Testis (tissue), 2 donors: ENCODE measurements at regions not wholly inside any gene's neighbourhood (a gene's known extent, or its start where the extent isn't known, plus 50 kb on each side); places are given as distances from the start of the nearest gene placed in this dataset.
A peak's percentile ranks its signal among the peaks of the same experiment; 100 is the strongest.

Source experiments
- DNase-seq: peaks from one replicate; pipeline ENCODE4 v3.0.0-alpha.2; 2019
- H3K27ac ChIP-seq, 2 donors: fragments of 200-600 bp; sonication (generic); one replicate each; pipeline ENCODE4 v1.5.1; 2019
- H3K27me3 ChIP-seq: fragments of 200-600 bp; sonication (generic); one replicate; pipeline ENCODE4 v1.5.1; 2019
- H3K36me3 ChIP-seq: fragments of 200-600 bp; sonication (generic); one replicate; pipeline ENCODE4 v1.5.1; 2017; ENCODE audit warnings: low read depth; ENCODE audit errors: missing control alignments
- H3K4me1 ChIP-seq: fragments of 200-600 bp; sonication (generic); one replicate; pipeline ENCODE4 v1.5.1; 2019
- H3K4me3 ChIP-seq, 2 donors: fragments of 200-600 bp; sonication (generic); one replicate each; pipeline ENCODE4 v1.5.1; 2017 to 2019
- H3K9me3 ChIP-seq: fragments of 200-600 bp; sonication (generic); one replicate; pipeline ENCODE4 v1.5.1; 2017
- CTCF ChIP-seq, 3 experiments: fragments of 450-650 bp in 2 of 3; fragments of 200-600 bp in 1 of 3; sonication (generic) in 1 of 3; IDR thresholded peaks; one replicate each; pipeline ENCODE4 v1.5.1; 2016 to 2019; ENCODE audit warnings: antibody characterized with exemption in 3 of 3, mild to moderate bottlenecking in 2 of 3, moderate library complexity in 1 of 3
- POLR2A ChIP-seq: fragments of 450-650 bp; IDR thresholded peaks from one replicate; pipeline ENCODE4 v1.6.1; 2017; ENCODE audit warnings: antibody characterized with exemption, mild to moderate bottlenecking, moderate library complexity
- WGBS, 2 donors: methylation state at CpG; one replicate each; pipeline ENCODE4 v1.1.5; 2018; 5-methylcytosine and 5-hydroxymethylcytosine counted together
- intact Hi-C: fragments of 100-400 bp; cut with DNase I; formaldehyde crosslinking; loops from one replicate; pipeline ENCODE4 v1.15.1; 2023; ENCODE audit warnings: low total_unique reads

GRCh38 chr1:58075188-58075578 lies 471.3 kb downstream of the OMA1 start:
- intact Hi-C loops: no loop called here

GRCh38 chr1:58072450-58072849 lies 474.1 kb downstream of the OMA1 start:
- intact Hi-C loops: no loop called here
- Histone ChIP-seq H3K27ac (no peak overlapping the region), H3K36me3 (no peaks in the 10 kb centered on the region), H3K27me3 (no peaks in the 10 kb centered on the region), H3K4me1 (no peaks in the 10 kb centered on the region), H3K9me3 (no peaks in the 10 kb centered on the region), H3K4me3 (no peak overlapping the region)
- DNase-seq: no peak
- no peak for TF ChIP-seq POLR2A
- TF ChIP-seq CTCF (IDR thresholded peaks at IDR 0.05): no peak
- 87 to 91% methylated on average over 4 of the region's 4 CpGs for WGBS, 2 donors

More at GRCh38 chr1:58075188-58075578, 471.3 kb downstream of the OMA1 start:
- H3K27ac ChIP-seq: no peak overlapping the region
- WGBS, 2 donors: 30 to 50% methylated on average over 1 of the region's 1 CpG
- no peaks in the 10 kb centered on the region for H3K4me1 ChIP-seq
- no peaks in the 10 kb centered on the region for H3K36me3 ChIP-seq
- no peaks in the 10 kb centered on the region for H3K27me3 ChIP-seq
- DNase-seq: no peak
- H3K9me3 ChIP-seq: no peaks in the 10 kb centered on the region
- TF ChIP-seq CTCF (IDR thresholded peaks at IDR 0.05) (no peak), POLR2A (no peak)
- no peak overlapping the region for H3K4me3 ChIP-seq

GRCh38 chr1:58067082-58067481 lies 479.4 kb downstream of the OMA1 start:
- Histone ChIP-seq H3K27ac (no peak overlapping the region), H3K4me3 (no peak overlapping the region), H3K36me3 (no peaks in the 10 kb centered on the region), H3K27me3 (no peaks in the 10 kb centered on the region), H3K4me1 (peaks cover 5% of the 10 kb centered on the region), H3K9me3 (no peaks in the 10 kb centered on the region)
- intact Hi-C loops: no loop called here
- peak; percentile 51 for DNase-seq
- 65 to 69% methylated on average over 4 of the region's 4 CpGs for WGBS, 2 donors
- TF ChIP-seq POLR2A: no peak
- no peak for TF ChIP-seq CTCF (IDR thresholded peaks at IDR 0.05)

GRCh38 chr1:58065520-58065919 lies 481.0 kb downstream of the OMA1 start:
- no peak for TF ChIP-seq CTCF (IDR thresholded peaks at IDR 0.05)
- TF ChIP-seq POLR2A: no peak
- Histone ChIP-seq H3K9me3 (no peaks in the 10 kb centered on the region), H3K27ac (no peak overlapping the region), H3K36me3 (no peaks in the 10 kb centered on the region), H3K4me3 (no peak overlapping the region), H3K27me3 (no peaks in the 10 kb centered on the region), H3K4me1 (peaks cover 5% of the 10 kb centered on the region)
- intact Hi-C loops: no loop called here
- peak; percentile 30 for DNase-seq
- 89 to 95% methylated on average over 6 of the region's 6 CpGs for WGBS, 2 donors

GRCh38 chr1:58064166-58064565 lies 482.4 kb downstream of the OMA1 start:
- 68 to 78% methylated on average over 8 of the region's 8 CpGs for WGBS, 2 donors
- Histone ChIP-seq H3K9me3 (no peaks in the 10 kb centered on the region), H3K4me1 (peaks cover 5% of the 10 kb centered on the region), H3K27me3 (no peaks in the 10 kb centered on the region), H3K27ac (no peak overlapping the region), H3K36me3 (no peaks in the 10 kb centered on the region), H3K4me3 (no peak overlapping the region)
- intact Hi-C loops: no loop called here
- DNase-seq: no peak
- no peak for TF ChIP-seq CTCF (IDR thresholded peaks at IDR 0.05)
- TF ChIP-seq POLR2A: no peak
